ACHN (cell line): ENCODE measurements at regions not wholly inside any gene's neighbourhood (a gene's known extent, or its start where the extent isn't known, plus 50 kb on each side); places are given as distances from the start of the nearest gene placed in this dataset.
"Not testable (repeated sequence)": the region's sequence is repeated elsewhere in the genome, so short reads cannot be mapped to it uniquely, and the experiment has no call there.

Experiments
- DNase-seq: peaks from one replicate; pipeline ENCODE4 v3.0.0-alpha.2; 2015
- in situ Hi-C: cut with HindIII; loops from 2 replicates; pipeline ENCODE4 v1.10.0; 2017; ENCODE audit warnings: low sequenced_read_pairs, low pct_ligation_motif_present, low pct_unique_long_range_greater_than_20kb

GRCh38 chr15:62895139-62895866, 147.2 kb upstream of the TPM1 start:
- in situ Hi-C loops, result no loop called here
- DNase-seq, result peak; percentile 20

- in situ Hi-C loops, result no loop called here
These were observed 146.6 kb upstream of the TPM1 start for GRCh38 chr15:62895905-62896316.

GRCh38 chr15:62896380-62896866, 146.1 kb upstream of the TPM1 start:
- peak; percentile 70 for DNase-seq
- in situ Hi-C loops, result no loop called here

More at GRCh38 chr15:62895905-62896316, 146.6 kb upstream of the TPM1 start:
- DNase-seq, result peak; percentile 95

GRCh38 chr15:62896969-62897486, 145.5 kb upstream of the TPM1 start:
- DNase-seq, result peak; percentile 98

GRCh38 chr15:62897634-62898033, 144.9 kb upstream of the TPM1 start:
- in situ Hi-C loops, result no loop called here
- DNase-seq, result no peak

More at GRCh38 chr15:62896969-62897486, 145.5 kb upstream of the TPM1 start:
- in situ Hi-C loops, result no loop called here

GRCh38 chr15:62899090-62899493, 143.5 kb upstream of the TPM1 start:
- no peak for DNase-seq
- in situ Hi-C loops, result no loop called here

- in situ Hi-C loops, result no loop called here
- DNase-seq, result no peak
These were observed 142.3 kb upstream of the TPM1 start for GRCh38 chr15:62900071-62900802.

GRCh38 chr15:62901087-62901486, 141.5 kb upstream of the TPM1 start:
- DNase-seq, result no peak
- in situ Hi-C loops, result no loop called here

- no peak for DNase-seq
- in situ Hi-C loops, result no loop called here
These were observed 140.5 kb upstream of the TPM1 start for GRCh38 chr15:62901909-62902546.

GRCh38 chr15:62902821-62903220, 139.7 kb upstream of the TPM1 start:
- in situ Hi-C loops, result no loop called here
- DNase-seq, result no peak

GRCh38 chr15:62903437-62903836, 139.1 kb upstream of the TPM1 start:
- in situ Hi-C loops, result no loop called here
- no peak for DNase-seq

- no peak for DNase-seq
- in situ Hi-C loops, result no loop called here
These were observed 138.3 kb upstream of the TPM1 start for GRCh38 chr15:62904041-62904910.

- in situ Hi-C loops, result no loop called here
- no peak for DNase-seq
These were observed 135.9 kb upstream of the TPM1 start for GRCh38 chr15:62906627-62907026.

- no peak for DNase-seq
- in situ Hi-C loops, result no loop called here
These were observed 135.3 kb upstream of the TPM1 start for GRCh38 chr15:62907275-62907674.

- in situ Hi-C loops, DNase-seq: not testable (repeated sequence)
These were observed 134.2 kb upstream of the TPM1 start for GRCh38 chr15:62908341-62908740.

- DNase-seq, result no peak
- in situ Hi-C loops, result no loop called here
These were observed 133.3 kb upstream of the TPM1 start for GRCh38 chr15:62909257-62909656.

- in situ Hi-C loops, result no loop called here
- DNase-seq, result no peak
These were observed 130.3 kb upstream of the TPM1 start for GRCh38 chr15:62912282-62912681.

GRCh38 chr15:62912808-62913207, 129.7 kb upstream of the TPM1 start:
- no peak for DNase-seq
- in situ Hi-C loops, result no loop called here
